Hematopoietic multipotent progenitor cell treated with erythropoietin and hydrocortisone succinate and interleukin-3 and kit ligand, for 17 days (in vitro differentiated cells): ENCODE measurements at regions not wholly inside any gene's neighbourhood (a gene's known extent, or its start where the extent isn't known, plus 50 kb on each side); places are given as distances from the start of the nearest gene placed in this dataset.

Experiments
- DNase-seq: peaks from one replicate; pipeline ENCODE4 v3.0.0-alpha.2; 2015; ENCODE audit warnings: low spot score

DNA sequence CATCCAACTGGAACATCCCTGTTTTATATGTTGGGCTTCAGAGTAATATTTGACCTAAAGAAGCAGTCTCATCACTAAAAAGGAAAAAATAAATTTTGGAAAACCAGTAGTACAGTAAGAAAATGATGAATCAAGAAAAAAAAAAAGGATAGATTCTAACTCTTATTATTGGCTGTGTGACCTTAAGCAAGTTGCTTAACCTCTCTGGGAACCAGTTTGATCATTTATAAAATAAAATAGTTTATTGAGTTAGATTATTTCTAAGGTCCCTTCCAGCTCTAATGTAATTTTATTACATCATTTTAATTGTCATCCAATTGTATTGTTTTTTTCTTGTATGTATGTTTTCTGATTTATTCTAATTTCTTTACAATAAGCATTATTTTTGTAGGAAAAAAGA, 127.0 kb downstream of the PRELID2 start:
- no peak for DNase-seq

DNA sequence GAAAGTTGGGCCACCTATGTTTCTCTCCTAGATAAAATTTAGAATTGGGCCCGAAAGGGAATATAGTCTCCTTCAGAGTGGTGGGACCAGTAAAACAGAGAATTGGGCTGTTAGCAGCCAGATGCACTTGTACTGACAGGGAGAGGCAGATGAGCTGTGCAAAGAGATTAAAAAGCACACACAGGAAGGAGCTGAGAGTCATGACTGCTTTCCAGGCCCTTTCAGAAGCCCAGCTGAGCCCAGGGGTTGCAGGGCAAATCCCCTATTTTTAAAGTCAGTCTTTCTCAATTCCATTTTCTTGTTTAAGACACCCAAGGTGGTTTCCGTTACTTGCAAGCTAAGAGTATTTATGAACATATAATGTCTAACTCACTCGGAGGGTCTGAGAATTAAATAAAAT, 130.4 kb downstream of the PRELID2 start:
- DNase-seq = no peak

DNA sequence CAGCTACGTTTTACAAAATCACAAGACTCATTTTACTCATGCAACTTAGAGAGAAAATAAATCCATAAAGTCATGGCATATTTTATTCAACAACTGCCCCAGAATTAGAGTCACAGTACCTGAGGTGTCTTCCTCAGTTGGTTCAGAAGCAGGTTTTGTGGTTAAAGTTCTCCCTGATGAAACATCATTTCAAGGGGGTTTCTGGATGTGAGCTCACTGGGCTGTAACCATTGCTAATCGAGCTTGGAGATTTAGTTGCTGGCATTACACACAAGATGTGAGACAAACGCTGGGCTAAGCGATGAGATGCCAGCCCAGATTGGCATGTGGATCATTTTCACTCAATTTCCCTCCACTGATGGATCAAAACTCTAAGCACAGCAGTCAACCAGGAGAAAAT, 131.3 kb downstream of the PRELID2 start:
- DNase-seq = no peak

DNA sequence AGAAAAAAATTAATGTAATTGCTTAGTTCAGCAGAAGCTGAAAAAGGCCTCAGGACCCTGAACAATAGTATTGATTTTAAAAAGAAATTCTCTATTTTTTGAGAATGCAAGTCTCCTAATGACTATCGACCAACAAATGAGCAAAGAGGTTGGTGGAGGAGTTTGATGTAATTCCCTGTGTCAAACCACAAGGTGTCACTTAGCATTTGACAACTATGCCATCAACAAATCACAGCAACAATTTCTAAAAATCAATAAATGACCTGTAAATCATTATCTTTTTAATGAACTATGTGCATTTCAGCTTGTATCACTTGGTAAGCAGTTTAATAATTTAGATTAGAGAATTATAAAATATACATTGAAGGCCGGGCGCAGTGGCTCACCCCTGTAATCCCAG, 133.7 kb downstream of the PRELID2 start:
- DNase-seq = no peak

DNA sequence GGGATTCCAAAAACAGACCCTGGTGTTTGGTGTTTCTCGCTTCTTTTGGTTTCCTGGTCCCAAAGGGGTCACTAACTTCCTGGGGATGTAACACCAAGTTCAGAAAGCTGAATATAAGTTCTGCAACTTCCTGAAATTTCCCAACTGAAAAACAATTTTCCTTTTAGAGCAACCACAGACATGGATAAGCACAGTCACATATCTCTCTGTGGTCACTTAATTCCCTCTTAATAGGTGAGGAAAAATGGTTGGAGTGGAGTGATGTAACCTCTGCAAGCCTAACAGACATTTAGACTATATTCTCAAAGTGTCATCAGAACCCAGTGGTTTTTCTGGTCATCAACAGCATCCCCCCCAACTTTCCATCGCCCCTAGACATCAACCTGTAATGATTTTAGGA, 135.3 kb downstream of the PRELID2 start:
- no peak for DNase-seq

DNA sequence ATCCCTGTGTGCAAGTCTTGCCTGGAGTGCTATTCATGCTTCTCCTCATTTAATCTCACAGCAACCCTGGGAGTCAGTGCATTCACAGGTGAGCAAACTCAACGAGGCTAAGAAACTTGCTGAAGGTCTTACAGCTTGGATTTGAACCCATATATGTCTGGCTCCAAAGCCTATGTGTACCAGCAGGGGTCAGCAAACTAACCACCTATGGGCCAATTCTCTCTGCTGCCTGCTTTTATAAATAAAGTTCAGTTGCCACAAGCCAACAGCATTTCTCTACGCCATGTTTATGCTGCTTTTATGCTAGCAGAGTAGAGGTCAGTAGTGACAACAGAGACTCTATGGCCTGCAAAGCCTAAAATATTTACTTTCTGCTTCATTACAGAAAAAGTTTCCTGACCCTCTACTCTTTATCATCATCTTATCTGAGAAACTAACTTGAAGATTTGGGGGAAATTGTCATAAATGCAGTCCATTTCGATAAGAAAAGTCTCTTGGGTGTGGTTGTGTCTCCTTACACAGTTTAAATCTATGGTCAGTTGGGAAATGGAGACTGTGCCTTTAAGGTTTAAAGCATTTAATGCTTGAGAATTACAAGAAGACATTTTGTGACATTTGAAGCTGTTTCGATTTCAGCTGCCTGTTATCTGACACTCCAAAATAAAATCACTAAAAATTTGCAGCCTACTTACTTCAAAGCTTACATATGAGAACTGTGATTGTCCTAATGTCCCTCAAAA, 137.7 kb downstream of the PRELID2 start:
- DNase-seq = peak; percentile 38

DNA sequence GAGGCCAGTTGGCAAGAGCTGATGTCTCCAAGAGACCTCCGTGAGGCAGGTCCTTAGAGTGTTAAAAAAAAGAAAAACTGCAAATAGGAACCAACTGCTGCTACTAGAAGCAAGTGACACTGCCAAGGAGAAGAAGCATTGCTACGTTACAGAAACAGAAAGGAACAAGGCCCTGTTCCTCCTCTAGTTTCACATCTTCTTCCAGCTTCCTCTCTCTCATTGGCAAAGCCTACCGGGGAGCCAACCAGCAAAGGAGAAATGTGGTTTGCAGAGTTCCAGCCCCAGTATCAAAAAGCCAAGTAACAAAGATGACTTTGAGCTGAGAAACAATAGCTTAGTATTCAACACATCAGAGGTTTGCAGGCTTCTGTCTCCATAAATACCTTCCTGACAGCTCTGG, 145.9 kb downstream of the PRELID2 start:
- no peak for DNase-seq

DNA sequence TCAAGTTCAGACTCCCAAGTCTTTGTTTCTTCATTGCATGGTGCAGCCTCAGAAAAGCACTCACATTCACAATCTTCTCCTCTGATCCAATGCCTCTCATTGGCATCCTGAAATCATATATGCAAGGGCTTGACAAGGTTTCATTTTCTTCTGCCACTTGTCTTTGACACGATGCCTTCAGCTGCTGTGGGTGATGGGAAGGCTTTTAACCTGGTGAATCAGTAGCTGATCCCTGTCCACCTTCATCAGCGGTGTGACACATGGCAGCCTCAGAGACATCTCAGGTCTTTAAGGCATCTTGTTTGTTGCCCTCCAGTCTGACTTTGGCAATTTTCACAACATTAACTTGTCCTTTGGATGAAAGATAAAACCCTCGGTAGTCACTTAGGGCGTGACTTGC, 147.2 kb downstream of the PRELID2 start:
- DNase-seq = no peak

DNA sequence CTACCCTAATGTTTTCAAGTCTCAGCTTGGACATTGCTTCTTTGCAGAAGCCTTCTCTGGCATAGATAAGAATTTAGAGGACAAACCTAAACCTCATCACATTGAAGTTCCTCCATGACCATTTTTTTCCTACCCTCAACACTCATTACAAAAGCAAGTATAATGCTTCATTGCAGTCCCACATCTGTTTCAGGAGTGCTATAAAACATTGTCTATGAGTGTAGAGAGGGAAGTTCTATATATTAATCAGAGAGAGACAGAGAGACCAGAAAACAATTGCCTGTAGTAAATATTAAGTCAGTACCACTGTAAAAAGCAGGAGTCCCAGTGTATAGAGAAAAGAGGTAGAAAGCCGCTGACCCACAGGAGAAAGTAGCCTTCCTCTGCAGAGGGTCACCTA, 149.7 kb downstream of the PRELID2 start:
- DNase-seq = no peak

DNA sequence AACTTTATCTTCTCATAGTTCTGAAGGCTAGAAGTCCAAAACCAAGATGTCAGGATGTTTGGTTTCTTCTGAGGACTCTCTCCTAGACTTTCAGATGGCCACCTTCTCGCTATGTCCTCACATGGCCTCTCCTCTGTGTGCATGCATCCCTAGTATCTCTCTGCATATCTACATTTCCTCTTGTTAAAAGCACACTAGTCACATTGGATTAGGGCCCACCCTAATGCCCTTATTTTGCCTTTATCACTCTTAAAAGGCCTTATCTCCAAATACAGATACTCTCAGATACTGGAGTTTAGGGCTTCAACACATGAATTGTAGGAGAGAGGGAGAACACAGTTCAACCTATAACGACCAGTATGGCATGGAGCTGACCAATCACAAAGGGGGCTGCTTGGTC, 151.7 kb downstream of the PRELID2 start:
- no peak for DNase-seq

DNA sequence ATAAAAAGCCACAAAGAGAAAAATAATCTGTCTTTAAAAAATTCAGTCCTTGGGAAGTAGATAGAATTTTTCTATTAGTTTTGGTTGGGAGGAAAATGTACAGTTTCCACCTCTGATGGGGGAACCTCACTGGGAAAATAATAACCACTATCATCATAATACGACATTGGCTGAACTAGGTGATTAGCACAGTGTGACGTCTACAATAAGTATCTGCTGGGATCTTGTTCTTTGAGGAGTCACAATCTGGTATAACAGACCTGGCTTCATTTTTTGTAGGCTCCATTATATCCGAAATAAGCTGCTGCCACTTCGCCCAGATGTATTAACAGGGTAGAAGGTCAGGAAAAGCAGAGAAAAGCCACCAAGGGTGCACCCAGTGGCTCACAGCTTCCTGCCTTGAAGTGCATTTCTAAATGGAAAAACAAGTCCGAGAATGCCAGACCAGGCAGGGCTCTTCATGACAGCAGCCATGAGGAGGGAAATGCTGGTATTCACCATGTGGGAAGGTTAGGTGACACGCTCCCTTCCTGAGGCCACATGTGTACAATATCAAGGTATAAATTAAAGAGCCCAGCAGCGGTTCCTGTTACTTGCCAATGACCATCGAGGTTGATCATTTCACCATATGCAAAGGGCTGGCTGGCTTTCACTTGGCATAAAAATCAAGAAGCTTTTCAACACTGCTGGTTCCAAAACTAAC, 152.8 kb downstream of the PRELID2 start:
- no peak for DNase-seq

DNA sequence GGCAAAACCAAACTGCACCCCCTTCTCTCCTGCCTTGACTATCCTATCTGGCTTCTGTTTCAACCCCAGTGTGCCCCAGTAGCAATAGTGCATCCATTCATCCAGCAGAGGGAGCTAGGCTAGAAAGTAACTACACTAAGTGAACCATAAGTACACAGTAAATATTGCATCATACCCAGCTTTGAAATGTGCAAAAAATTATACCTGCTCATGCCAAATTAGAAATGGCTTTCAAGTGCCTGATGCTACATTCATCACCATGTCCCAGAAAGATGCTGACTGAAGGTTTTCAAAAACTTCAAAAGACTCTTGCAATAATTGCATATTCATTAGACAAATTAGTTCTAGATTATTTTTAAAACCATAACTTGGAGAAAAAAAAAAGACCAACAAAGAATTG, 153.5 kb downstream of the PRELID2 start:
- DNase-seq = peak; percentile 72

DNA sequence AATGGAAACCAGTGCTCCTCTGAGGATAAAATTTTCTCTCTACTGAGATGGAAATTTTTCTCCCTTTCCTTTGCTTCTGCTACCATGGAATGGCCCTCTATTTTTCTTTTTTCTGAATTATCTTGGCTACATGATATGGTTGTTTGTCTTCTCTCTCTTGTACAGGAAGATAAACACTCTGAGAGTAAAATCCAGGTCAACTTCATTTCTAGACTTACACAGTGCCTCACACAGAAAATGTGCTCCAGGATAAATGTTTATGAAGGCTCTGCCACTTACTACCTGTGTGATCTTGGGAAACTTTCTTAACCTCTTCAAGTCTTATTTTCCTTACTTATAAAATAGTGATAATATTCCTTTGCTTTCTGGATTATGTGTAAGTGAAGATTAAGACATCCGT, 153.9 kb downstream of the PRELID2 start:
- no peak for DNase-seq

DNA sequence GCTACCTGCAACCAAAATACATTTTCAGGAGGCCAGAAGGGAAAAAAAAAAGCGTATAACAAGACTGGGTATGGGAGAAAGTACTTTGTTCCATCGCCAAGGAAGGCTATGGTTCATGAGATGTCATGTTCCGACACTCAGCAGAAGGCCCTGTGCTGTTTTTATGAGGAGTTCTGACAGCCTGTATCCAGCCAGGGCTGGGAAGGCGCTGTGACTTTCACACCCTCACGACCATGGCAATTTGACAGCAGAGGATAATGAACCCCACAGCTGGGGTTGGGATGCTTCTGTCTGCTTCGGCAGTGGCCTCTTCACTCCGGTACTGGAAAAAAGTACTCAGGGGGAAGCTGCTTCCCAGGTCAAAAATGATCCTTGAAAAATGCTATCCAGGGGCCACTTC, 154.4 kb downstream of the PRELID2 start:
- DNase-seq = no peak

DNA sequence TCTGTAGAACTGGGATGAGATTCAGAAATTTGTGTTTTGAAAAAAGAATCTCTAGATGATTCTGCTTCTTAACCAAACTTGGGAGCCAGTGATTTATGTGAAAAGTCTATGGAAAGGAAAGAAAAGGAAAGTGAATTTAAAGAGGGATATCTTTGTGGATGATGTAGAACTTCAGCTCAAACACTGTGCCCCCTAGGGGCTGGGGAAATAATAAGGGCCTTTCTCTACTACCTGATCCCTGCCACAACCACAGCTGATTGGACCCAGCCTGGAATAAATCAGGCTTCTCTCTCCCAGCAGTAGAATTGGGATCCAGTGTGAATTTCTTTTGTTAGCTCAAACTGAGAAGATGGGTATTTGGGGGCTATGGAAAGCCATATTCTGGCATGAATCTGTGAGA, 155.0 kb downstream of the PRELID2 start:
- no peak for DNase-seq

DNA sequence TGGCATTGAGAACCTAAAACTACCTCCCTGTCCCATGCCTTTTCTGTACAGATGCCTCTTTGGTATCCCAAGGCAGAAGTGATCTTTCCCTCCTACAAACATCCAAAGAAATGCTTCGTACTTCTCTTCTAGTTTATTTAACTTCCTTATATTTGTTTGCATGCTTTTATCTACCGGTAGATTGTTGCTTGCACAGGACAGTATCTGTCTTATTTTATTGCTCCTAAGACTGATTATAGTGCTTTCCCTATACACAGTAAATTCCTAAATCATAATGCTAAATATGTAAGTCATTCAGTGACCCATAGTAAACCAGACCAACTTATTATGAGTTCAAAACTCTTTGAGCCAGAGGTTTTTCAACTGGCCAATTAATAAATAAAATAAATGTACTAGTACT, 156.9 kb downstream of the PRELID2 start:
- no peak for DNase-seq

DNA sequence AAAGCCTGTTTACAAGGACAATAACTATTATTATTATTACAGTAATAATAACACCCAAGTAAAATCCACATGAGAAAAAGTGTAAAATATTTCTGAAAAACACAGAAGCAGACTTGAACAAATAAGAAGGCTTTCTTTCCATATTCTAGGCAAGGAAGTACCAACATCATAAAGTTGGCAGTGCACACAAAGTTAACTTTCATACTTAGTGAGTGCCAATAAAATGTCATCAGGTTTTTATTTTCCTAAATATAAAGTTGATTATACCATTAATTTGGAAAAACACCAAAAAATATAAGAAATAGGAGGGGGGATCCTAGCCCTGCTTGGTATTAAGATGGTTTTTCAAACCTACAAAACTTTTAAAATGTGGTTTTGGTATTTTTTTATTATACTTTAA, 161.4 kb downstream of the PRELID2 start:
- DNase-seq = no peak

DNA sequence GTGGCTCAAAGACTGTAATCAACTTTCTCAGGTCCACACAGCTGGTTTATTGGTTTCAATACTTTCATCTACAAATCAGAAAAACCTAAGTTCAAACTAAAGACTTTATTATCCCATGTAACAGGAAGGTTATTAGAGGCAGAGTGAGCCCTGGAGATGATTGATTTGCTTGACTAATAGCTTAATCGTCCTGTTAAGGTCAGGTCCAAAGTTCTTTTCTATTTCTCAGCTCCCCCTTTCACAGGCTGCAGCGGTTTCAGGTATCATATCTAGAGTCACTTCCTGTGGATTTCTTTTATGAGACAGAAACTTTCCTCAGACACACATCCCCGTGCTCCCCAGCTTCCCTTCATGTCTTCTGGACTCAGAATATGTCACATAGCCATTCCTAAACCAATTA, 166.4 kb downstream of the PRELID2 start:
- no peak for DNase-seq

DNA sequence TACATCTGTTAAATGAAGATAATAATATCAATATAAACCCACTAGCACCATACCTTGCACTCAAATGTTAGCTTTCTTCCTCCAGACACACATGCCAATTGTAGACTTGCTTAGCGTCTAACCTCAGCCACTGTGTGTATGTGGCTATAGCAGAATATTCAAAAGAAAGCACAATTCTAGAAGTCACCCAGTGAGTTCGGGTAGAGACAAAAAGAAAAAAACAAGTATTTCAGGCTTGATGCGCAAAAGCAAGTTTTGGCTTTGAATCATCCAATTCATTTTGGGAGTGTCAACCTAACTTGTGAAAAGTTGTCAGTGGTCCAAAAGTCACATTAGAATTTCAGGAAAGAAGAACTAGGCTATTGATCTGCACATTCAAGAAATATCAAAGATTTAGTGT, 167.4 kb downstream of the PRELID2 start:
- no peak for DNase-seq

DNA sequence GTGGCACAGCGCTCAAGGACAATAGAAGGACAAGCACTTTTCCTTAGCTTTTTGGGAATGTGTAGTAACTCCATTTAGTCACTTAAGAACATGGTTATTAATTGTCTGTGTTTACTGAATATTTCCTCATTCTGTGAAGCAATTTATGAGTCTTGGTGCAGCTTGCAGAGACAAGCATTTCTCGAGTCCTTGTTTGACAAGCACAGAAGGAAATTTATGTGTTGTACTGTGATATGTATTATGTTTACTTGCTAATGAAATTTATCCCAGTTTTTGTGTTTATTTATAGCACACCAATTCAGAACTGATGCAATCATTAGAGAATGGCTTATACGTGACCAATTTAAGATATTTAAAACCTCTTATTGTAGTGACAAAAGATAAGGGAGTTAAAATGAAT, 168.6 kb downstream of the PRELID2 start:
- no peak for DNase-seq

DNA sequence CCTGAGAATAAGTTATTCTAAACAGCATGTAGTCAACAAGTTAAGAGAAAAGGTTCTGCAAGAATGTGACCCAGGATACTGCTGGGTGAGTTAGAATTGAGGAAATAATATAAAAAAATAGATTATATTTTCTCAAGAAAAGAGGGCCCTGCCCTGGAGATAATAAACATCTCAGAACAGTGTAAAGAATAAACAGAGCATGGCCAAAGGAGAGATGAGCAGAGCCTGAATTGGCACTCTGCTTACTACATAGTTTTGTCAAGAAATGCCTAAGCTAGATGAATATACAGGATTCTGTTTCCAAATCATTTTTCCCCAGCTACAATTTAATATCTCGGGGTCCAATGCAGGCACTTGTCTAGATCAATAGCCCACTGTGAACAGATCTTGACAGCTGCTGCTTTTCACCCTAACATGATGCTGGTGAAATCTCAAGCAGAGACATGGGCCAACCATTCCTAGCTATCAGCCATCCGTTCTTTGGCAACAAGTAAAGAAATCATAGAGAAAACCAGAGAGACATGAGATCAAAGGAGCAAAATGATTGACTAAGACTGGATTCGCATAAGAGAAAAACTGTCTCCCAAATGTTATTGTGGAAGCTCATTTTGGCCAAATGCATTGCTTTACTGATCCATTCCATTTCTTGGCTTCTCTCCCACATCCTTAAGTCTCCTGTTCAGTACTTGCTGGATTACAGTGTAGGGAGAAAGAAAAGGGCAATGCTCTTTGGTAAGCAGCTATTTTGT, 173.2 kb downstream of the PRELID2 start:
- no peak for DNase-seq

DNA sequence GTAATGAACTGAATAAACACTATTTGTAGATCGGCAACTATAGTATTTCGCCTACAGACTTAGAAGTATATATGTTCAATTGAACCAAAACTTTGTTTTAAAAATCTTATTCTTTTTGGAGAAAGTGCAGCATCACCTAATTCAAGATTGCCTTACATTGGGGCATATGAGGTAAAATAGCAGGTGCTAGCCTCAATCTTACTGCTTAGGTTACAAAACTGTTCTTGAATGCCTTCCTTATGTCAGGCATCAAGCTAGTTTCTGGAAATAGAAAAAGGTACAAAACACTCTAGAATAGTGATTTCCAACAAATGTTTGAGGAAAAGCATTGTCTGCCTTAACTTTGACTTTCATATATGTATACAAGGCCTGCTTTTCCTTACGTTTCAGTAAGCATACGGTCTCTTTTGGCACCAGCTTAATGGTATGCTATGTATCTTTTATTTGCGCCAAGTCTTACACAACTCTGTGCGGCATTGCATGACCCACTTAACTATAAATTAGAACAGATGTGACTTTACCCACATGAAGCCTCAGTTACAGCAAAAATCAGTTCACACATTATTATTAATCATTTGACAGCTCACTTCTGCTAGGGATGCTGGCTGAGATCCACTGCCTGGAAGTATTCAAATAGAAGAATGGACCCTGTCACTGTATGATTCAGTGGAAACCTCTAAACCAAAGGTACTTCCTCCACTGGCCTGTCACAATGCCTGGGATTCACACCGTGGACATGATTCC, 174.1 kb downstream of the PRELID2 start:
- no peak for DNase-seq

DNA sequence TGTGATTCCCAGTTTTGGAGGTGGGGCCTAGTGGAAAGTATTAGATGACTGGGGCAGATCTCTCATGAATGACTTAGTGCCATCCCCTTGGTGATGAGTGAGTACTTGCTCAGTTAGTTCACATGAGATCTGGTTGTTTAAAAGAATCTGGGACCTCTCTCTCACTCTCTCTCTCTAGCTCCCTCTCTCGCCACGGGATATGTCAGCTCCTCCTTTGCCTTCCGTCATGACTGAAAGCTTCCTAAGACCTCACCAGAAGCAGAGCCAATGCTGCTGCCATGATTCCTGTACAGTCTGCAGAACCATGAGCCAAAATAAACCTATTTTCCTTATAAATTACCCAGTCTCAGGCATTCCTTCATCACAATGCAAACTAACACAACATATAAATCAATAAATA, 176.7 kb downstream of the PRELID2 start:
- DNase-seq = no peak
